ENCODE measurements at regions not wholly inside any gene's neighbourhood (a gene's known extent, or its start where the extent isn't known, plus 50 kb on each side); places are given as distances from the start of the nearest gene placed in this dataset.
"Not testable (repeated sequence)": the region's sequence is repeated elsewhere in the genome, so short reads cannot be mapped to it uniquely, and the experiment has no call there.

DNA sequence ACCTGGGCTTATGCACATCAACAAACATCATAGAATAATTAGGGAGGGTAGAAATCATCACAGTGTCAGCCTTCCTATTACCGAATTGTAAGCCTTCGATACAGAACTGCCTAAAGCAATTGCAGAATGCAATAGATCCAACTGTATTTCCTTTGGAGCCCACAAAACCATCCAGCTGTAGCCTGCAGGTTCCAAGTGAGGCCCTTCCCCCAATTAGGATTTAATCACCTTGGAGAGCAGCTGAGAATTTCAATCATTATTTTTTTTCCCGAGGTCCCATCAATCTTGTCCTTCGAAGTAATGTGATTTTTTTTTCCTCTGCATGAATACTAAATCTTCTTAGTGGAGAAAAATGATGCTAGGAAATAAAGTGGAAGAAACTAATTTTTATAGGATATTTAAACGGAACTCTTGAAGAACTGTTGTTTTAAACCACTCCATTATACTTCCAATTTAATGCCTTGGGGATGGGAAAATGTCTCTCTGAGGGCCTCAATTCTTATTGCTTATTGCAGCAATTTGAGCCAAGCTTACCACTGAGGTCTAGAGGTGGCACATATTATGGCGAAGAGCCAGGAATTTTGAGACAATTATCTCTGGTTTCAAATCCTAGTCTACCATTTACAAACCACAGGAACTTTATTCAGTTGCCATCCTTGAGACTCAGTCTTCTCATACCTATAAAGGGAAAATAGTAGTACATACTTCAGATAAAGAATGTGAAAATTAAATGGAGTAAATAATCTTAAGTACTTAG lies 953.4 kb upstream of the IGFBP7 start:
- DNase-seq (ENCODE audit: low read depth) = no peak

DNA sequence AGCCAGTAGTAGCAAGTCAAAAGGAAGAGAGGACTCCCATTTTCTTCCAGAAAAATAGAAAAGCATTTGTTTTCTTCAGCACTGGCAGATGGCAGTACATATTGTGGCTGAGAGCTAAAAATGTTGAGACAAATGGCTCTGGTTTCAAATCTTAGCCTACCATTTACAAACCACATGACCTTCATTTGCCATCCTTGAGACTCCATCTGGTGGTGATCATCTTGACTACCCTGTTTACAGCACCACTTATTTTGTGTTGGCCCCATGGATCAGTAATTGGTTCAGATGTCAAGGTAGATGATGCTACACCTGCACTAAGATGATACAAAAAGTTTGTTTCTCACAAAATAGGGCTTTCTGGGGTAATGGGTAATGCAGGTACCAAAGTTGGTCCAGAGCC lies 951.8 kb upstream of the IGFBP7 start:
- no peak for DNase-seq (ENCODE audit: low read depth)

DNA sequence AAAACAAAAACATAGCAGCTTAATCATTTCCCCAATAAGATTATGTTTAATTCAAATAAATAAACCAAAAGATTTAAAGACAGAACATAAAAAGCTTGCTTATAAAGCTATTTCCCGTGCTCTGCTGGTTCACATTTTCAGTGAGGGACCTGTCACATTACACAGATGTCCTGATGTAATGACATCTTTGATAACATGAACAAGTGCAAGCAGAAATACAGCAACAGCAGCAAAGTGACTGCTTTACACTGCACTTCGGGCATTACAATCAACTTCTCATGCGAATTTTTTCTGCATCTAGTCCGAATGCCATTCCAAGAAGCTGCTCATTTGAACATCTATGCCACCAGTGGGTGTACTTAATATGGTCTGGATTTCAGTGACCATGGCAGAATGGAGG lies 940.3 kb upstream of the IGFBP7 start:
- no peak for DNase-seq (ENCODE audit: low read depth)

DNA sequence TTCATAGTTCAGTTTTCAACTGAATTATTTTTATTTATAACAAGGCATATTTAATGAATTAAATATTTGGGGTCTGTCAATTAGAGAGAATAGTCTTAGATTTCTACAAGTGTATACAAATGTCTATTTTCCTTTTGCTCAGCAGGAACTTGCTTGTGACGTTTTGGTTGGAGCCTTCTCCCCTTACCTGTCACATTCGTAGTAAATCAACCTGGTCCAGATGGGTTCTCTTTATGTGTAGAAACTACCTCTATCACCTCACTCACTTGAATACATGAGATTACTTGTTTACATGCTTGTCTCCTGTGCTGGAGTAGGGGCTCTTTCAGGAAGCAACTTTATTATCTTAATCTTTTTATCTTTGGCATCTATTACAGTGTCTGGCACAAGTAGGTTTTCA lies 938.3 kb upstream of the IGFBP7 start:
- DNase-seq (ENCODE audit: low read depth) = no peak

DNA sequence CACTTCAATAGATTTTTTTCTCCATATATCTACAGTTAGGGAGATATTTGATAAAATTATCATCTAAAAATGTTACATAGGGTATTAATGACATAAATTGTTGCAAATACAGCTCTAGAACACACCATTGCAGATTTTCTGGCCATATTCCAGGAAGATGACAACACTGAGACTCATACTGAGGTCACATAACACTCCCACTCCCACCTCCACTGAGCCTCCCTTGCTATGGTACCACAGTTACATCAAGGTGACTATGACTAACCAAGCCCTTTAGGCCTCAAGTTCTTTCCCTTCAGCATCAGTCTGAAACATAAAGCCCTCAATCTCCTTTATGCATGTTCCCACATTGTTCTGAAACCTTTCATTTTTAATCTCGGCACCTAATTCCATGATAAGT lies 932.0 kb upstream of the IGFBP7 start:
- no peak for DNase-seq (ENCODE audit: low read depth)

DNA sequence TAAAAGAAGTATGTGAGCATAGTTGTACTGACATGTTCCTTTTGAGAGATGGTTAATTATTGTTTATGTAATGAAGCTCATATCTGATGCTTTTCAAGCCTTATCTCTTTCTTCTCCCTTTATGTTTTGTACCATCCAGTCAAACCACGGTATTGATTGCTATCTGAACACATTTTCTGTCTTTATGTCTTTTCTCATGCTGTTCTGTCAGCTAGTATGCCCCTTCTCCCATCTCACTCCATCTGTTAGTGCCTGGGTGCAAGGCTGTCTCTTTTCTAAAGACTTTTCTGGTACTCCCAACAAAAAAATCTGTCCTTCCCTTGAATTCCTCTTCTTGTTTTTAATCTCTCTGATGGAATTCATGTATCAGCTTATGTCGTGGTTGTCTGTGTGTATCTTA lies 883.8 kb upstream of the IGFBP7 start:
- no peak for DNase-seq (ENCODE audit: low read depth)

DNA sequence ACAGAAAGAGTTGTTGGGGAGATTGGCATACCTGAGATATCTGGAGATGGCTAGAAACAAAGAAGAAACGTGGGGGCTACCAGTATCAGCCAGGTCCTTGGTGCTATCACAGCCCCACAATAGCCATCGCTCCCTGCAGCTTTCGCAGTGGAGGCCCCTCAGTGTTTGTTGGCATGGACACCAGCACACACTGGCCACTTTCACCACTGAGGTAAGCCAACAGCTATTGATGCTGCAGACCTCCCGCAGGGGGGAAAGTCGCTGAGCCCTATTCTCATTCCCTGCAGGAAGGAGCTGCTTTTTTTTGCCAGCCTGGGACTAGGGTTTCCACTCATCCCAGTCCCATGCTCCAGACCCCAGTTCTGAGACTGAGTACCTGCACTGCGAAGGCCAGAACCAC lies 879.2 kb upstream of the IGFBP7 start:
- DNase-seq (ENCODE audit: low read depth) = no peak

DNA sequence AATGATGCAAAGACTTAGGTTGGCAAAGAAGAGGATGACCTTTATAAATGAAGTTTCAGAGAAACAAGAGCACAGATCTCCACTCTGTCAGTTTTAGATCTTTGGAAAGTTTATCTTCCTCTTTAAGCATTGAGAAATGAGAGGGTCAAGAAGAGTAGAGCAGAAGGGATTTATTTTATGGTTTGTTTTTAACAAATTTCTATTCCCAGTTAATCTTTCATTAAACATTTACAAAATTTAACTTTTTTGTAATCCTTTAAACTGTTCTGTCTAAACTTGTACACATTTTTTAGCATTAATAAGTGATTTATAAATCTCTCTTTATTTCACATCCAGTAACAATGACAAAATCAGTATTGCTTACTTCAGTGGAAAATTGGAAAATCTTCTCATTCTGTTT lies 875.0 kb upstream of the IGFBP7 start:
- DNase-seq (ENCODE audit: low read depth) = no peak

DNA sequence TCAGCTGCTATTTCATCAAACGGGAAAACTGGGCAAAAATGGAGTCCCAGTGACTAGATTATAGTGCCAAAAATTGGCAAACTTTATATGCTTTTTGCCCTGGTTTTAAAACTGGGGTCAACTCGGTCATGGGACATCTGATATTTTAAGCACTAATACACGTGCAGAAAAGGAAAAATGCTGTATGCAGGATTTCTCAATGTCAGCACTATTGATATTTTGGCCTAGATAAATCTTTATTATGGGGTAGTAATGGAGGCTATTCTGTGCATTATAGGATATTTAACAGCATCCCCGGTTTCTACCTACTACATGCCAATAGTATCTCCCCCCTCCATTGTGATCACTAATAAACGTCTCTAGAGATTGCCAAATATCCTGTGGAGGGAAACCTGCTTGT lies 870.9 kb upstream of the IGFBP7 start:
- DNase-seq (ENCODE audit: low read depth) = no peak

DNA sequence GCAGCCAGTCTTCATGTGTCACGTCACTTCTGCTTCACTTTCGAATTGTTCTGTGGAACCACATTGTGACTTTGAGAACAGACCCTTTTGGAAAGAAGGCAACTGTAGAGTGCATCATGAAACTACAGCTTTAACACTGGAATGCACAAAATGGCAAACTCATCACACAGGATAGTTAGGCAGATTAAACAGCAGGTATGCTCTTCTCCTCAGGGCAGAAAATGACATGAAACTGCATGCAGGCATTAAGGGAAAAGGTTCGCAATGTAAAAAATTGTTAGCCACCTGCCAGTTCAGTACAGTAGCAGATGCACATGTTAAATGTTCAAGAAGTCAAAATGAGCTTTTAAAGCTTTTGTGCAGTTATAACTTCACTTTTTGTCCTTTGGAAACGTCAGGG lies 864.6 kb upstream of the IGFBP7 start:
- DNase-seq (ENCODE audit: low read depth) = no peak

DNA sequence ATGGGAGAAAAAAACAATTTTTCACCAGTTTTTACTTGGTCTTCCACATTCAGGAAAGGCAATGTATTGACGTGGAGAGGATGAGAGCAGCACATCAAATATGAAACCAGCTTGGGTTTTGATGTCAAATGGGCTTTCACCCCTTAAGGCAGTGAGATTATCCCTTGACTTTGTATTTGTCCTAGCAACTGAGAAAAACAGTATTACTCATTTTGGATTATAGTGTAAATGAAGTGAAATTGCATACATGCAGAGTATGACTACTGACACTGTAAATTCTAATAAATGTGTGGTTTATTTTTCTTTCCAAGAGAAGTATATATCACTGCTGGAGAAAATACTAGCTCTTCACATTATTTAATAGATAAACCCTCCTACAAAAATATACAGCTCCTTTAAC lies 863.6 kb upstream of the IGFBP7 start:
- no peak for DNase-seq (ENCODE audit: low read depth)

DNA sequence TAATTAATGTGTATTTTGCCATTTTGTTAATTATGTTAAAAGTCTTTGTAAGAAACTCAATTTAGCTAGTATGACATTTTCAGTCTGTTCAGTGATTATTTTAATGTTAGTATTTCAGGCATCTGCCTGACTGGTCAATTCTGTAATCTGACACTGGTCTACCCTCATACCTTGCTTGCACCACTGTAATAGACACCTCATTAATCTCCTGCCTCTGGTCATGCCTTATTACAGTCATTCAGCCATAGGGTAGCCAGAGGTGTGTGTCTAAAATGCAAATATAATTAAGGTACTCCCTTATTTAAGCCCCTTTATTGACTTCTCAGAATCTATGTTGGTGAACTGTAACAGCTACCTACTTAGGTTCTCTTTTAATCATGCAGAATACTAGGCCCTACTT lies 861.1 kb upstream of the IGFBP7 start:
- DNase-seq (ENCODE audit: low read depth) = no peak

DNA sequence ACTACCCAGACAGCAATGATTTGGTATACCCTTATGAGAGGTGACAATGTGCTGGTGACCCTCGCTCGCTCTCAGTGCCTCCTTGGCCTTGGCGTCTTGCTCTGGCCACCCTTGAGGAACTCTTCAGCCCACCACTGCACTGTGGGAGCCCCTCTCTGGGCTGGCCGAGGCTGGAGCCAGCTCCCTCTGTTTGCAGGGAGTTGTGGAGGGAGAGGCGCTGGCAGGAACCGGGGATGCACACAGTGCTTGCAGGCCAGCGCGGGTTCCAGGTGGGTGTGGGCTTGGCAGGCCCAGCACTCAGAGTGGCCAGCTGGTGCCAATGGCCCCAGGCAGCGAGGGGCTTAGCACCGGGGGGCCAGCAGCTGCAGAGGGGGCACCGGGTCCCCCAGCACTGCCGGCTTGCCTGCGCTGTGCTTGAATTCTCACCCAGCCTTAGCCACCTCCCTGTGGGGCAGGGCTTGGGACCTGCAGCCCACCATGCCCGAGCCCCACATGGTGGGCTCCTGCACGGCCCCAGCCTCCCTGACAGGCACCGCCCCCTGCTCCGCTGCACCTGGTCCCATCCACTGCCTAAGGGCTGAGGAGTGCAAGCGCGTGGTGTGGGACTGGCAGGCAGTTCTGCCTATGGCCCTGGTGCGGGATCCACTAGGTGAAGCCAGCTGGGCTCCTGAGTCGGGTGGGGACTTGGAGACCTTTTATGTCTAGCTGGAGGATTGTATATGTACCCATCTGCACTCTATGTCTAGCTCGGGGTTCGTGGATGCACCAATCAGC lies 857.0 kb upstream of the IGFBP7 start:
- no peak for DNase-seq (ENCODE audit: low read depth)

DNA sequence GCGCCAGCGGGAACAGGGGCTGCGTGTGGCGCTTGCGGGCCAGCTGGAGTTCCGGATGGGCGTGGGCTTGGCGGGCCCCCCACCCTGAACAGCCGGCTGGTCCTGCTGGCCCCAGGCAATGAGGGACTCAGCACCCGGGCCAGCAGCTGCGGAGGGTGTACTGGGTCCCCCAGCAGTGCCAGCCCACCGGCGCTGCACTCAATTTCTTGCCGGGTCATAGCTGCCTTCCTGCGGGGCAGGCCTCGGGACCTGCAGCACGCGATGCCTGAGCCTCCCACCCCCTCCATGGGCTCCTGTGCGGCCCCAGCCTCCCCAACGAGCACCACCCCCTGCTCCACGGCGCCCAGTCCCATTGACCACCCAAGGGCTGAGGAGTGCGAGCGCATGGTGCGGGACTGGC lies 855.2 kb upstream of the IGFBP7 start:
- DNase-seq (ENCODE audit: low read depth) = not testable (repeated sequence)

DNA sequence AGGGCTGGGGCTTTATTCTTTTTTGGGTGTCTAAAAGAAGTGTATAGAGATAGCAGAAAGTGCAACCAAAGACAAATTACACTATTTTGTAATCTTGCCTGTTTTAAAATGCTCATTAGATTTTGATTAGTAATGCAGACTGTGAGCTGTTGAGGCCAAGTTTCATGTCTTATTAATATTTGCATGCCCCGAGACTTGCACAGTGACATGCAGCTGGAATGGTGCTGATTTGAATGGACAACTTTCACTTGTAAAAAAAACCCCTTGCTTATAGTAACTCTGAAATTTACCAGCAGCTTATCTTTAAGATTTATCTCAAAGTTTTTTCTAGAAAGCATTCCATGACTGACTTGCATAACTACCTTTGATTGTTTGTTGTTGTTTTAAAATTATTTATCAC lies 835.1 kb upstream of the IGFBP7 start:
- DNase-seq (ENCODE audit: low read depth) = no peak

DNA sequence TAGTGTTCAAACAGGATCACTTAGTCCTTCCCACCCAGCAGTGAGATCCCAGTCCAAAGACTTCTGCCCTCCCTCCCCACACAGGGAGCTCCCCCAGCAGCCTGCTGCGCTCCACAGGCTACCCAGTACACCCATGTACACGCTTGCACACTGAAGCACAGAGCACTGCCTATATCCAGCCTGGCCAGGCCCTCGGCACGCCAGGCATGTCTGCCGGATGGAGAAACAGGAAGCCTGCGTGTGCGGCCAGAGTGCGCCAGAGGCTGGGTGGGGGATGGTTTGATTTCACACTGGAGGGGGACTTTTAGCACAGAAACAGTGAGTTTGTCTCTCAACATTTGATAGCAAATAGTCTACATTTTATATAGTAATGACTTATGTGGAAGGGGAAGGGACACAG lies 833.5 kb upstream of the IGFBP7 start:
- DNase-seq (ENCODE audit: low read depth) = no peak

DNA sequence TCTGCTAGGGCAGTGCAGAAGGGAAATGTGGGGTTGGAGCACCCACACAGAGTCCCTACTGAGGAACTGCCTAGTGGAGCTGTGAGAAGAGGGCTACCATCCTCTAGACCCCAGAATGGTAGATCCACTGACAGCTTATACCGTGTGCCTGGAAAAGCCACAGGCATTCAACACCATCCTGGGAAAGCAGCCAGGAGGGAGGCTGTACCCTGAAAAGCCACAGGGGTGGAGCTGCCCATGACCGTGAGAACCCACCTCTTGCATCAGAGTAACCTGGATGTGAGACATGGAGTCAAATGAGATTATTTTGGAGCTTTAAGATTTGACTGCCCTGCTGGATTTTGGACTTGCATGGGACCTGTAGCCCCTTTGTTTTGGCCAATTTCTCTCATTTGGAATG lies 827.1 kb upstream of the IGFBP7 start:
- DNase-seq (ENCODE audit: low read depth) = not testable (repeated sequence)

DNA sequence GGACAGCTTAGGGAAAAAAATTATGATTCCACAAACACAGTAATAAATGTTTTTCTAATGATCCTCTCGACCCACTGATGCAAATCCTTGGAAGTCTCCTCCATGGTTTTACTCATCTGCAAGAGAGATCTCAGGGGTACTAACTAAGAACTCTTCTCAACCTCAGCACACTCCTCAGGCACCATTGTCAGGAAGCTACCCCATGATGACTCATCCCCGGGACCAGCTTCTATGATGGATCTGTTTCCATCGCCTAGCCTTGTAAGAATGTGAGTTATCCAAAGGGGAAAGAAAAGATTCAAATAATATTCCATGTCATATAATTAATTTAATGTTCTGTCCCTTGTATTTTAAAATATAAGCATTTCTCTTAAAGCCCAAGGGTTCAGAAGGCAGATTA lies 816.1 kb upstream of the IGFBP7 start:
- no peak for DNase-seq (ENCODE audit: low read depth)

DNA sequence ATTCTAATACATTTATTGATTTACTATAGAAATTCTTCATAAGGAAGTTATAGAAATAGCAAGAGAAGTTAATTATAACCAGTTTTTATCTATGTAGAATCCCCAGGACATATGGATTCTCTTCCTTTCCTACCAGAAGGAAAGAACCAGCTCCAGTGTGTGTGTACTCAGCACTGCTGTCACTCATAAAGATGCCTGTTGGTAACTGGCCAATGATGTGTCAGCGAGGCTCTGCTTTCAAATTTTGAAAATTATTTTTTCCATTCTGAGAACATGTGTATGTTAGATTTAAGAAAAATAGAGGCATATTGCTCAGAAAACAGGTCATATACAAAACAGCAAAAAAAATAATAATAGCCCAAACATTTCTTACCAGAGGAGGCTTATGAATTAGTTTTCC lies 814.8 kb upstream of the IGFBP7 start:
- DNase-seq (ENCODE audit: low read depth) = no peak

DNA sequence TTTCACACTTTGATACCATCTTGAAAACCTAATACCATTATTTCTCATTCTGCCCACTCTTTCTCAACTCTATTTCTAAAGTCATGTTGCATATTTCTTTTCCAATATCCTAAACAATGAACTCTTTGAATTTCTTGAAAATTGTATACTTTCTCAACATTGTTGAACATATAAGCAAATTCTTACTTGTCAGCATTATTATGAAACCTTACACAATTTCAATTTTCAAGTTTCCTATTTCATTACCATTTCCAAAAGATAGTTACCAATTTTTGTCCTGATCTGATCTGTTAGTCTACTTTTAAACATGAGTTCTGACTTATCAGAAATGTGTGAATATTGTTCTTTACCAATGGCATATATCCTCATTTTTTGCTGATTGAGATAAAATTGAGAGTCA lies 806.3 kb upstream of the IGFBP7 start:
- no peak for DNase-seq (ENCODE audit: low read depth)

DNA sequence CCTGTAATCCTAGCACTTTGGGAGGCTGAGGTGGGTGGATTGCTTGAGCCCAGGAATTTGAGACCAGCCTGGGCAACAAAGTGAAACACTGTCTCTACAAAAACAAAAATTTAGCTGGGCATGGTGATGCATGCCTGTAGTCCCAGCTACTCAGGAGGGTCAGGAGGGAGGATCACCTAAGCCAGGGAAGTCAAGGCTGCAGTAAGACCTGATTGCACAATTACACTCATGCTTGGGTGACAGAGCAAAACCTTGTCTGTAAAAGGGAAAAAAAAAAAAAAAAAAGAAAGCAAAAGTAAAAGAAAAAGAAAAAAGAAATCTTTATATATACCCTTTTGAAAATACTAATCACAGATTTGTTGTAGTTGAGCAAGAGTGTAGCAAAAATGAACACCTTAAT lies 801.0 kb upstream of the IGFBP7 start:
- DNase-seq (ENCODE audit: low read depth) = no peak

DNA sequence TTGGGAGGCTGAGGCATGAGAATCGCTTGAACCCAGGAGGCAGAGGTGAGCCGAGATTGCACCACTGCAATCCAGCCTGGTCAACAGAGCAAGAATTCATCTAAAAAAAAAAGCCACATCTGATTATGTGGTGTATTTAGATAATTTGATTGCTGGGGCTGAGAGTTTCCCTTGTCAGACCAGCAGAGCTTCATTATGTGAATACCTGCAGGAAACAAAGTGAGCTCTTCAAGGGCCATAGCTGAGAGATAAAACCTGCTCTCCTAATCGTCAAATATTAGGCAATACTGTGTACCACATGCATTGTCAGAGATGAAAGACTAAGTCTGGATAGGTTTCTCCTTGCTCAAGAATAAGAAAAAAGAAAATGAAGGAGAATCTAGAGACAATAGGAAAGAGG lies 800.0 kb upstream of the IGFBP7 start:
- DNase-seq (ENCODE audit: low read depth) = no peak

DNA sequence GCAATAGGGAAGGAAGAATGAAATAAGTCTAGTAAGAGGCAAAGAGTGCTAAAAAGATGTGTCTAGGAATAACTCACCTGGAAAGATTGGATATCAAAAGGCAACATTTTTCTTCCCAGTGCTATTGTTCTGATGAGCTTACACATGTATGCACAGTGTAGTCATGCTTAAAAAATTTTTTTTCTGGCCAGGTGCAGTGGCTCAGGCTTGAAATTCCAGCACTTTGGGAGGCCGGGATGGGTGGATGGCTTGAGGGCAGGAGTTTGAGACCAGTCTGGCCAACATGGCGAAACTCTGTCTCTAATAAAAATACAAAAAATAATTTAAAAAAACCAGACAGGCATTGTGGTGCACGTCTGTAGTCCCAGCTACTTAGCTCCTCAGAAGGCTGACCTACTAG lies 795.8 kb upstream of the IGFBP7 start:
- DNase-seq (ENCODE audit: low read depth) = no peak

DNA sequence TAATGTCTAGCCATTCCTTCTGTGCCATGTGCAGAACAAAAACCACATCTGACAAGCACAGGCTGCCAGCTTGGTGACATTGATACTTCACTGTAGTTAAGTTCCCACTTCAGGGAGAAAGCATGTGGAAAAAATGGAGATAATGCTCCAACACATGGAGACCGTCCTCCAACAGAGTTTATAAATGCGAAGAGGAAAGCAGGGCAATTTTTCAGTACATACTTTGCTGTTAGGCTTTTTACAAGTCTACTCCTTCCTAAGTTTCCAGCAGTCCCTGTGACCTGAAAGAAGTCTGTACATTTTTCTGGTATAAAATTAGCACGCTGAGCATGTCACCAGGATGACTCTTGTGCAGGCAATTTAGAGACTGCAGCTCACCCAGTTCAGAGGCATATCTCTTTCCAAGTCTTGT lies 766.9 kb upstream of the IGFBP7 start:
- DNase-seq (ENCODE audit: low read depth) = no peak
